Stimulated activated naive B cell treated with anti-CD40 and anti-IgM and Interleukin-4, amounts not matched to agents 10 μg/mL and 1 μg/mL and 100 μg/mL, for 72 hours (primary cell): ENCODE measurements at regions not wholly inside any gene's neighbourhood (a gene's known extent, or its start where the extent isn't known, plus 50 kb on each side); places are given as distances from the start of the nearest gene placed in this dataset.
"Not testable (repeated sequence)": the region's sequence is repeated elsewhere in the genome, so short reads cannot be mapped to it uniquely, and the experiment has no call there.

Source experiments
- ATAC-seq, 2 donors: fragments of 150-1000 bp; cut with Tn5 transposase; replicated peaks; 2 replicates each; pipeline ENCODE4 v1.10.0; 2021; ENCODE audit warnings: moderate library complexity in 1 of 2
- DNase-seq: peaks from one replicate; pipeline ENCODE4 v3.0.0; 2021
- H3K27ac Mint-ChIP-seq: one replicate; pipeline ENCODE4 v1.8.0; 2022; ENCODE audit warnings: mild to moderate bottlenecking, mixed read lengths
- H3K27me3 Mint-ChIP-seq, 2 donors: one replicate each; pipeline ENCODE4 v1.8.0; 2022; ENCODE audit warnings: mixed read lengths in 2 of 2
- H3K36me3 Mint-ChIP-seq, 2 donors: one replicate each; pipeline ENCODE4 v1.8.0; 2022; ENCODE audit warnings: mixed read lengths in 2 of 2, mild to moderate bottlenecking in 1 of 2
- H3K4me1 Mint-ChIP-seq, 2 donors: one replicate each; pipeline ENCODE4 v1.8.0; 2022; ENCODE audit warnings: mixed read lengths in 2 of 2, mild to moderate bottlenecking in 1 of 2
- H3K4me3 Mint-ChIP-seq, 2 donors: one replicate each; pipeline ENCODE4 v1.8.0; 2022; ENCODE audit warnings: mild to moderate bottlenecking in 2 of 2, mixed read lengths in 2 of 2, moderate library complexity in 1 of 2
- H3K9me3 Mint-ChIP-seq, 2 donors: one replicate each; pipeline ENCODE4 v1.8.0; 2022; ENCODE audit warnings: mixed read lengths in 2 of 2, mild to moderate bottlenecking in 1 of 2

GRCh38 chr11:33984682-33985389 is 66.7 kb upstream of the CAPRIN1 start:
- Mint-ChIP-seq H3K36me3 (no peaks in the 10 kb centered on the region), H3K4me1 (peaks cover 0 to 2% of the 10 kb centered on the region in 2 donors), H3K27me3 (peaks cover 6 to 7% of the 10 kb centered on the region in 2 donors), H3K9me3 (no peaks in the 10 kb centered on the region), H3K27ac (no peak overlapping the region), H3K4me3 (no peak overlapping the region)
- DNase-seq (no peak), ATAC-seq (no peak)

GRCh38 chr11:33982661-33983060 is 68.9 kb upstream of the CAPRIN1 start:
- no peak overlapping the region for H3K27ac Mint-ChIP-seq
- H3K9me3 Mint-ChIP-seq, result no peaks in the 10 kb centered on the region
- H3K36me3 Mint-ChIP-seq, result no peaks in the 10 kb centered on the region

GRCh38 chr11:33980897-33981296 is 70.6 kb upstream of the CAPRIN1 start:
- ATAC-seq (no peak), DNase-seq (no peak)
- Mint-ChIP-seq H3K27me3 (peaks cover 6 to 7% of the 10 kb centered on the region in 2 donors), H3K4me3 (no peak overlapping the region), H3K4me1 (no peaks in the 10 kb centered on the region), H3K27ac (no peak overlapping the region), H3K36me3 (no peaks in the 10 kb centered on the region), H3K9me3 (no peaks in the 10 kb centered on the region)

More at GRCh38 chr11:33982661-33983060, 68.9 kb upstream of the CAPRIN1 start:
- no peak overlapping the region for H3K4me3 Mint-ChIP-seq
- peaks cover 6 to 7% of the 10 kb centered on the region in 2 donors for H3K27me3 Mint-ChIP-seq
- H3K4me1 Mint-ChIP-seq, result no peaks in the 10 kb centered on the region
- DNase-seq (no peak), ATAC-seq (no peak)

GRCh38 chr11:33978376-33978775 is 73.2 kb upstream of the CAPRIN1 start:
- H3K36me3 Mint-ChIP-seq, result no peaks in the 10 kb centered on the region
- no peaks in the 10 kb centered on the region for H3K4me1 Mint-ChIP-seq
- H3K9me3 Mint-ChIP-seq, result no peaks in the 10 kb centered on the region
- H3K4me3 Mint-ChIP-seq, result no peak overlapping the region
- no peak for ATAC-seq
- DNase-seq, result no peak
- peaks cover 6 to 7% of the 10 kb centered on the region in 2 donors for H3K27me3 Mint-ChIP-seq
- H3K27ac Mint-ChIP-seq, result no peak overlapping the region

GRCh38 chr11:33977676-33978075 is 73.9 kb upstream of the CAPRIN1 start:
- no peaks in the 10 kb centered on the region for H3K4me1 Mint-ChIP-seq
- no peaks in the 10 kb centered on the region for H3K36me3 Mint-ChIP-seq
- DNase-seq (no peak), ATAC-seq (no peak)
- H3K9me3 Mint-ChIP-seq, result no peaks in the 10 kb centered on the region
- H3K4me3 Mint-ChIP-seq, result no peak overlapping the region
- peaks cover 6 to 7% of the 10 kb centered on the region in 2 donors for H3K27me3 Mint-ChIP-seq
- no peak overlapping the region for H3K27ac Mint-ChIP-seq

GRCh38 chr11:33976495-33977199 is 74.9 kb upstream of the CAPRIN1 start:
- Mint-ChIP-seq H3K4me1 (no peaks in the 10 kb centered on the region), H3K27me3 (peaks cover 6 to 7% of the 10 kb centered on the region in 2 donors), H3K36me3 (no peaks in the 10 kb centered on the region), H3K9me3 (no peaks in the 10 kb centered on the region), H3K4me3 (no peak overlapping the region), H3K27ac (no peak overlapping the region)
- no peak for DNase-seq
- ATAC-seq, result no peak

GRCh38 chr11:33974804-33975203 is 76.7 kb upstream of the CAPRIN1 start:
- ATAC-seq, result no peak
- Mint-ChIP-seq H3K27ac (no peak overlapping the region), H3K36me3 (no peaks in the 10 kb centered on the region), H3K9me3 (no peaks in the 10 kb centered on the region), H3K4me3 (no peak overlapping the region), H3K27me3 (no peaks in the 10 kb centered on the region), H3K4me1 (peaks cover 3 to 6% of the 10 kb centered on the region in 2 donors)
- no peak for DNase-seq

- not testable (repeated sequence) for H3K4me3 Mint-ChIP-seq, DNase-seq, H3K36me3 Mint-ChIP-seq, H3K9me3 Mint-ChIP-seq, H3K27me3 Mint-ChIP-seq, H3K27ac Mint-ChIP-seq, ATAC-seq
- peaks cover 6 to 12% of the 10 kb centered on the region in 2 donors for H3K4me1 Mint-ChIP-seq
Observed at GRCh38 chr11:33971530-33971929, 79.7 kb upstream of the LMO2 start.

GRCh38 chr11:33970984-33971466 is 79.1 kb upstream of the LMO2 start:
- H3K4me3 Mint-ChIP-seq, result no peak overlapping the region
- no peaks in the 10 kb centered on the region for H3K36me3 Mint-ChIP-seq
- H3K27ac Mint-ChIP-seq, result no peak overlapping the region
- DNase-seq (peak; percentile 41), ATAC-seq (peak; percentile 88 to 92)
- peaks cover 6 to 12% of the 10 kb centered on the region in 2 donors for H3K4me1 Mint-ChIP-seq
- H3K9me3 Mint-ChIP-seq, result no peaks in the 10 kb centered on the region
- peaks cover 0 to 5% of the 10 kb centered on the region in 2 donors for H3K27me3 Mint-ChIP-seq

- DNase-seq (no peak), ATAC-seq (no peak)
Observed at GRCh38 chr11:33967451-33967850, 75.6 kb upstream of the LMO2 start.

GRCh38 chr11:33965032-33965431 is 73.2 kb upstream of the LMO2 start:
- Mint-ChIP-seq H3K27ac (no peak overlapping the region), H3K9me3 (no peaks in the 10 kb centered on the region), H3K4me1 (peaks cover 0 to 9% of the 10 kb centered on the region in 2 donors), H3K36me3 (no peaks in the 10 kb centered on the region), H3K4me3 (no peak overlapping the region), H3K27me3 (peaks cover 5% of the 10 kb centered on the region in 2 donors)
- DNase-seq (no peak), ATAC-seq (no peak)

More at GRCh38 chr11:33967451-33967850, 75.6 kb upstream of the LMO2 start:
- Mint-ChIP-seq H3K4me3 (no peak overlapping the region), H3K36me3 (no peaks in the 10 kb centered on the region), H3K9me3 (no peaks in the 10 kb centered on the region), H3K4me1 (peaks cover 6 to 12% of the 10 kb centered on the region in 2 donors), H3K27me3 (peaks cover 0 to 5% of the 10 kb centered on the region in 2 donors), H3K27ac (no peak overlapping the region)

- Mint-ChIP-seq H3K4me3 (no peak overlapping the region), H3K27ac (no peak overlapping the region), H3K36me3 (no peaks in the 10 kb centered on the region), H3K27me3 (peaks cover 0 to 5% of the 10 kb centered on the region in 2 donors), H3K9me3 (no peaks in the 10 kb centered on the region), H3K4me1 (no peaks in the 10 kb centered on the region)
- no peak for ATAC-seq
- DNase-seq, result no peak
Observed at GRCh38 chr11:33959855-33960400, 68.1 kb upstream of the LMO2 start.

GRCh38 chr11:33957304-33957917 is 65.5 kb upstream of the LMO2 start:
- H3K27me3 Mint-ChIP-seq, result peaks cover 5 to 11% of the 10 kb centered on the region in 2 donors
- no peaks in the 10 kb centered on the region for H3K36me3 Mint-ChIP-seq
- no peak overlapping the region for H3K4me3 Mint-ChIP-seq
- DNase-seq, result no peak
- H3K9me3 Mint-ChIP-seq, result no peaks in the 10 kb centered on the region
- H3K27ac Mint-ChIP-seq, result no peak overlapping the region
- ATAC-seq, result no peak
- peaks cover 2 to 7% of the 10 kb centered on the region in 2 donors for H3K4me1 Mint-ChIP-seq

GRCh38 chr11:33956611-33957010 is 64.7 kb upstream of the LMO2 start:
- Mint-ChIP-seq H3K27me3 (peaks cover 5 to 11% of the 10 kb centered on the region in 2 donors), H3K4me1 (peaks cover 2 to 7% of the 10 kb centered on the region in 2 donors), H3K27ac (no peak overlapping the region), H3K36me3 (no peaks in the 10 kb centered on the region), H3K4me3 (no peak overlapping the region), H3K9me3 (no peaks in the 10 kb centered on the region)
- ATAC-seq (no peak), DNase-seq (no peak)
